Lung (tissue), 11 donors: ENCODE measurements at regions not wholly inside any gene's neighbourhood (a gene's known extent, or its start where the extent isn't known, plus 50 kb on each side); places are given as distances from the start of the nearest gene placed in this dataset.
"Not testable (repeated sequence)": the region's sequence is repeated elsewhere in the genome, so short reads cannot be mapped to it uniquely, and the experiment has no call there.

Experiments used
- ATAC-seq: fragments of 200-7000 bp; cut with Tn5 transposase; one replicate; pipeline ENCODE4 v1.9.1; 2020; ENCODE audit warnings: moderate number of reproducible peaks; ENCODE audit not compliant: insufficient read depth, low FRiP score
- DNase-seq, 3 donors: peaks; one replicate each; pipeline ENCODE4 v3.0.0-alpha.2; 2013 to 2017
- H3K27ac ChIP-seq, 2 donors: one replicate each; pipeline ENCODE4 v1.5.1; 2013; ENCODE audit warnings: mild to moderate bottlenecking in 2 of 2, moderate library complexity in 2 of 2, control low read depth in 1 of 2, inconsistent platforms in 1 of 2, low read depth in 1 of 2, low read length in 1 of 2
- H3K27me3 ChIP-seq, 3 donors: one replicate each; pipeline ENCODE4 v1.5.1; 2013; ENCODE audit warnings: low read length in 2 of 3; ENCODE audit not compliant: control insufficient read depth in 3 of 3, insufficient read depth in 3 of 3
- H3K36me3 ChIP-seq, 4 donors: one replicate each; pipeline ENCODE4 v1.5.1; 2013; ENCODE audit warnings: low read length in 4 of 4, mild to moderate bottlenecking in 1 of 4, moderate library complexity in 1 of 4; ENCODE audit not compliant: control insufficient read depth in 4 of 4, insufficient read depth in 4 of 4
- H3K4me1 ChIP-seq, 5 donors: one replicate each; pipeline ENCODE4 v1.5.1; 2013; ENCODE audit warnings: low read length in 5 of 5, mild to moderate bottlenecking in 2 of 5, moderate library complexity in 1 of 5; ENCODE audit not compliant: control insufficient read depth in 5 of 5, insufficient read depth in 5 of 5
- H3K4me3 ChIP-seq: one replicate; pipeline ENCODE4 v1.5.1; 2013; ENCODE audit warnings: mild to moderate bottlenecking, control low read depth, moderate library complexity
- H3K9ac ChIP-seq, 2 donors: one replicate each; pipeline ENCODE4 v1.5.1; 2013; ENCODE audit warnings: low read length in 2 of 2, control low read depth in 1 of 2; ENCODE audit not compliant: insufficient read depth in 1 of 2
- H3K9me3 ChIP-seq, 4 donors: one replicate each; pipeline ENCODE4 v1.5.1; 2013; ENCODE audit warnings: low read length in 3 of 4, mild to moderate bottlenecking in 1 of 4, moderate library complexity in 1 of 4; ENCODE audit not compliant: control insufficient read depth in 4 of 4, insufficient read depth in 3 of 4
- WGBS, 2 donors: extraction: QIAGEN DNeasy Blood & Tissue Kit; methylation state at CpG; one replicate each; pipeline ENCODE4 v1.1.7; 2013; 5-methylcytosine and 5-hydroxymethylcytosine counted together
- TF ChIP-seq, protein P1 (sequence below): IDR thresholded peaks from 2 replicates; pipeline ENCODE4 v1.5.1; 2012; ENCODE audit warnings: mild to moderate bottlenecking; ENCODE audit errors: control extremely low read depth, extremely low read depth
- donor health status: control.
- donor health status: control.
- donor health status: Bipolar disorder and iron deficiency.
- donor health status: healthy.
- donor health status: DM: yes; HTN: yes; CAD: no.

DNA sequence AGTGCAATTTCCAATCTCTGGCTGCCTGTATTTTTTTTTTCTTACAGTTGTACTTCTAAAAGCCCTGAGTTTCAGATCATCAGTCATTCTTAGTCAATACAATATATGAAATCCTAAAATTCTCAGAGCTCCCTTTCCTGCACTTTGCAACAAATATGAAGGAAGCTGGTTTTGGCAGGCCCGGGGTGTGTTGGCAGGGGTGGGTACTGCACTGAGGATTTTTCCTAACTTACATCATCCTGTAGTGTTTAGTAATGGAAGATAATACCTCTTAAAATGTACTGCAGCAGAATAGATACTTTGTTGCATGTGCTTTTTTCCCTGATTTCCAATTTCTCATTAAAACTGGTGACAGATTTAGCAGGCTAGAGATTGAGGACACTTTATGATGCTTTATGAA is 374.6 kb downstream of the PTH2R start:
- whole genome bisulfite sequencing, 2 donors: 75 to 92% methylated on average over 1 of the region's 1 CpG
- ATAC-seq (no peak), DNase-seq (no peak)
- Histone ChIP-seq H3K27ac (no peak overlapping the region), H3K9ac (no peak overlapping the region), H3K27me3 (no peaks in the 10 kb centered on the region), H3K36me3 (no peaks in the 10 kb centered on the region), H3K4me3 (no peak overlapping the region), H3K9me3 (peaks cover 0 to 5% (median 0%) of the 10 kb centered on the region in 4 donors), H3K4me1 (no peaks in the 10 kb centered on the region)
- TF ChIP-seq, protein P1, sequence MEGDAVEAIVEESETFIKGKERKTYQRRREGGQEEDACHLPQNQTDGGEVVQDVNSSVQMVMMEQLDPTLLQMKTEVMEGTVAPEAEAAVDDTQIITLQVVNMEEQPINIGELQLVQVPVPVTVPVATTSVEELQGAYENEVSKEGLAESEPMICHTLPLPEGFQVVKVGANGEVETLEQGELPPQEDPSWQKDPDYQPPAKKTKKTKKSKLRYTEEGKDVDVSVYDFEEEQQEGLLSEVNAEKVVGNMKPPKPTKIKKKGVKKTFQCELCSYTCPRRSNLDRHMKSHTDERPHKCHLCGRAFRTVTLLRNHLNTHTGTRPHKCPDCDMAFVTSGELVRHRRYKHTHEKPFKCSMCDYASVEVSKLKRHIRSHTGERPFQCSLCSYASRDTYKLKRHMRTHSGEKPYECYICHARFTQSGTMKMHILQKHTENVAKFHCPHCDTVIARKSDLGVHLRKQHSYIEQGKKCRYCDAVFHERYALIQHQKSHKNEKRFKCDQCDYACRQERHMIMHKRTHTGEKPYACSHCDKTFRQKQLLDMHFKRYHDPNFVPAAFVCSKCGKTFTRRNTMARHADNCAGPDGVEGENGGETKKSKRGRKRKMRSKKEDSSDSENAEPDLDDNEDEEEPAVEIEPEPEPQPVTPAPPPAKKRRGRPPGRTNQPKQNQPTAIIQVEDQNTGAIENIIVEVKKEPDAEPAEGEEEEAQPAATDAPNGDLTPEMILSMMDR: no peak

DNA sequence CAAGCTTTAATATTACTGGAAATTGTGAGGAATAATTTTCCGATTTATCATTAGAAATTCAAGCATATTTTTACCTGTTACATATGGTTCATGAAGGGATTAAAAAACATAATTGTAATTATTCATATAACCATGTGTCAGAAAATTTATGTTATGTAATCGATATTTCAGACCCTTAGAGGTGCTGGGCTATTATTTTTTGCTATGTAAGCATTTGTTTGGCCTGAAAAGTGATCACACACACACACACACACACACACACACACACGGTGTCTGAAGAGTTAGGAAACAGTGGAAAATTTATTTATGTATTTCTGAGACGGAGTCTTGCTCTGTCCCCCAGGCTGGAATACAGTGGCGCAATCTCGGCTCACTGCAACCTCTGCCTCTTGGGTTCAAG is 375.5 kb downstream of the PTH2R start:
- peaks cover 0 to 5% (median 0%) of the 10 kb centered on the region in 4 donors for H3K9me3 ChIP-seq
- no peak for DNase-seq
- 61 to 89% methylated on average over 6 of the region's 6 CpGs for WGBS, 2 donors

DNA sequence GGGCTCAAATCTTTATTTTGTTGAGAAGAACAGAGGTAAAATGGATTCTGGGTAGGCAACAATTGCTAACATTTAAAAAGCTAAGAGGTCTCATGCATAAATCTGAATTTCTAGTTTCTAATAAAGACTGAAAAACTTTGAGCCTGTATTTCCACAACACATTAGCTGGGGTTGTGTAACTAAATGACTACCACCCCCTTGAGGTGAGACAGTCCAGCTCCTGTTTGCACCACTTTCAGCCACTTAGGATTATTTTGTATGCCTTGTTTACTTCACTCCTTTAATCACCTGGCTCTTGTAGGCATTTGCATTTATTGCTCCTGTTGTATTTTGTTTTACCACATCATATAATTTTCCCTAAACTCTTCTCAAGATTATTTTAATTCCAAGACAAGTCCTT is 376.6 kb downstream of the PTH2R start:
- H3K4me3 ChIP-seq: no peak overlapping the region
- TF ChIP-seq, protein P1: no peak
- peaks cover 0 to 5% (median 0%) of the 10 kb centered on the region in 4 donors for H3K9me3 ChIP-seq
- ATAC-seq (no peak), DNase-seq (no peak)
- H3K27ac ChIP-seq: no peak overlapping the region
- H3K4me1 ChIP-seq: no peaks in the 10 kb centered on the region
- no peaks in the 10 kb centered on the region for H3K36me3 ChIP-seq
- H3K27me3 ChIP-seq: no peaks in the 10 kb centered on the region
- no peak overlapping the region for H3K9ac ChIP-seq

More for the DNA sequence above, 375.5 kb downstream of the PTH2R start:
- Histone ChIP-seq H3K4me3 (no peak overlapping the region), H3K4me1 (no peaks in the 10 kb centered on the region), H3K27me3 (no peaks in the 10 kb centered on the region), H3K36me3 (no peaks in the 10 kb centered on the region), H3K27ac (no peak overlapping the region), H3K9ac (no peak overlapping the region)
- ATAC-seq: no peak
- TF ChIP-seq, protein P1: no peak

DNA sequence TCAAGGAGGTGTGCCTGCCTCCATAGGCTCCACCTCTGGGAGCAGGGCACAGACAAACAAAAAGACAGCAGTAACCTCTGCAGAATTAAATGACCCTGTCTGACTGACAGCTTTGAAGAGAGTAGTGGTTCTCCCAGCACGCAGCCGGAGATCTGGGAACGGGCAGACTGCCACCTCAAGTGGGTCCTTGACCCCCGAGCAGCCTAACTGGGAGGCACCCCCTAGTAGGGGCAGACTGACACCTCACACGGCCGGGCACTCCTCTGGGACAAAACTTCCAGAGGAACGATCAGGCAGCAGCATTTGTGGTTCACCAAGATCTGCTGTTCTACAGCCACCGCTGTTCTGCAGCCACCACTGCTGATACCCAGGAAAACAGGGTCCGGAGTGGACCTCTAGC is 378.2 kb downstream of the PTH2R start:
- not testable (repeated sequence) for DNase-seq, H3K4me3 ChIP-seq, H3K27ac ChIP-seq, H3K9ac ChIP-seq, H3K36me3 ChIP-seq, H3K9me3 ChIP-seq, ATAC-seq, H3K27me3 ChIP-seq, H3K4me1 ChIP-seq
- WGBS, 2 donors: 90 to 95% methylated on average over 9 of the region's 9 CpGs
